H9 (cell line): ENCODE measurements at regions not wholly inside any gene's neighbourhood (a gene's known extent, or its start where the extent isn't known, plus 50 kb on each side); places are given as distances from the start of the nearest gene placed in this dataset.

Experiments
- DNase-seq: peaks from one replicate; pipeline ENCODE4 v3.0.0-alpha.2; 2017
- H2AFZ ChIP-seq: one replicate; pipeline ENCODE4 v1.6.1; 2013; ENCODE audit warnings: mild to moderate bottlenecking, low read length, control low read depth, moderate library complexity
- H2AK5ac ChIP-seq: 2 replicates; pipeline ENCODE4 v1.6.1; 2013; ENCODE audit warnings: low read length, control low read depth, mixed read lengths; ENCODE audit not compliant: insufficient read length
- H2BK120ac ChIP-seq: one replicate; pipeline ENCODE4 v1.6.1; 2013; ENCODE audit warnings: low read depth, mild to moderate bottlenecking, low read length, control low read depth, inconsistent platforms; ENCODE audit not compliant: poor library complexity, severe bottlenecking
- H2BK12ac ChIP-seq: 2 replicates; pipeline ENCODE4 v1.6.1; 2013; ENCODE audit warnings: low read length, control low read depth, mixed read lengths, low read depth; ENCODE audit not compliant: insufficient read length
- H2BK15ac ChIP-seq: 2 replicates; pipeline ENCODE4 v1.6.1; 2013; ENCODE audit warnings: low read depth, low read length, control low read depth
- H2BK20ac ChIP-seq: one replicate; pipeline ENCODE4 v1.6.1; 2013; ENCODE audit warnings: low read depth, mild to moderate bottlenecking, low read length, control low read depth, inconsistent platforms; ENCODE audit not compliant: poor library complexity, severe bottlenecking
- H2BK5ac ChIP-seq: 2 replicates; pipeline ENCODE4 v1.6.1; 2013; ENCODE audit warnings: low read length, control low read depth, mixed read lengths; ENCODE audit not compliant: insufficient read length
- H3K14ac ChIP-seq: 2 replicates; pipeline ENCODE4 v1.6.1; 2013; ENCODE audit warnings: low read length, control low read depth; ENCODE audit not compliant: insufficient read depth
- H3K18ac ChIP-seq: 2 replicates; pipeline ENCODE4 v1.6.1; 2013; ENCODE audit warnings: low read depth, mild to moderate bottlenecking, mixed read lengths, low read length, control low read depth; ENCODE audit not compliant: insufficient read length
- H3K23ac ChIP-seq: 2 replicates; pipeline ENCODE4 v1.6.1; 2013; ENCODE audit warnings: low read length, control low read depth, mixed read lengths, low read depth; ENCODE audit not compliant: insufficient read length
- H3K23me2 ChIP-seq: 2 replicates; pipeline ENCODE4 v1.6.1; 2013; ENCODE audit warnings: low read depth, mild to moderate bottlenecking, mixed read lengths, low read length, control low read depth; ENCODE audit not compliant: insufficient read length, poor library complexity, severe bottlenecking
- H3K27ac ChIP-seq: 2 replicates; pipeline ENCODE4 v1.5.1; 2013; ENCODE audit warnings: low read length, control low read depth, mixed read lengths, low read depth; ENCODE audit not compliant: insufficient read length
- H3K27me3 ChIP-seq: 2 replicates; pipeline ENCODE4 v1.6.1; 2013; ENCODE audit warnings: low read length, control low read depth, inconsistent platforms; ENCODE audit not compliant: insufficient read depth
- H3K4ac ChIP-seq: 2 replicates; pipeline ENCODE4 v1.6.1; 2013; ENCODE audit warnings: low read depth, mild to moderate bottlenecking, control low read depth, inconsistent platforms, low read length, moderate library complexity
- H3K4me1 ChIP-seq: 2 replicates; pipeline ENCODE4 v1.6.1; 2013; ENCODE audit warnings: low read length, control low read depth, inconsistent platforms; ENCODE audit not compliant: insufficient read depth
- H3K4me2 ChIP-seq: 2 replicates; pipeline ENCODE4 v1.6.1; 2013; ENCODE audit warnings: low read length, control low read depth, mixed read lengths; ENCODE audit not compliant: insufficient read length, insufficient read depth
- H3K56ac ChIP-seq: 2 replicates; pipeline ENCODE4 v1.6.1; 2013; ENCODE audit warnings: low read depth, mild to moderate bottlenecking, mixed read lengths, low read length, control low read depth; ENCODE audit not compliant: insufficient read length
- H3K79me1 ChIP-seq: 2 replicates; pipeline ENCODE4 v1.6.1; 2013; ENCODE audit warnings: low read depth, mild to moderate bottlenecking, moderate library complexity, low read length, control low read depth, inconsistent platforms; ENCODE audit not compliant: insufficient read depth, poor library complexity, severe bottlenecking
- H3K79me2 ChIP-seq: 2 replicates; pipeline ENCODE4 v1.6.1; 2013; ENCODE audit warnings: low read length, control low read depth, inconsistent platforms; ENCODE audit not compliant: insufficient read depth
- H3K9ac ChIP-seq: 2 replicates; pipeline ENCODE4 v1.6.1; 2013; ENCODE audit warnings: low read length, control low read depth, mixed read lengths; ENCODE audit not compliant: insufficient read length; ENCODE audit errors: extremely low read depth
- H3K9me3 ChIP-seq: one replicate; pipeline ENCODE4 v1.6.1; 2013; ENCODE audit warnings: low read depth, low read length, inconsistent platforms; ENCODE audit not compliant: control insufficient read depth
- H3T11ph ChIP-seq: one replicate; pipeline ENCODE4 v1.6.1; 2013; ENCODE audit warnings: mild to moderate bottlenecking, low read length, control low read depth, inconsistent platforms
- H4K20me1 ChIP-seq: one replicate; pipeline ENCODE4 v1.6.1; 2013; ENCODE audit not compliant: control insufficient read depth, insufficient read length, insufficient read depth
- H4K5ac ChIP-seq: 2 replicates; pipeline ENCODE4 v1.6.1; 2013; ENCODE audit warnings: low read depth, mild to moderate bottlenecking, mixed read lengths, low read length, control low read depth; ENCODE audit not compliant: insufficient read length
- H4K8ac ChIP-seq: replicated peaks from 2 replicates; pipeline ENCODE4 v1.6.1; 2013; ENCODE audit warnings: low read length, control low read depth, mixed read lengths, low read depth; ENCODE audit not compliant: insufficient read length
- H4K91ac ChIP-seq: 2 replicates; pipeline ENCODE4 v1.6.1; 2013; ENCODE audit warnings: low read depth, mild to moderate bottlenecking, moderate library complexity, mixed read lengths, low read length, control low read depth; ENCODE audit not compliant: insufficient read length
- H3K27ac Mint-ChIP-seq, 3 experiments: 2 replicates in 2 of 3; 3 replicates in 1 of 3; pipeline ENCODE4 v1.8.0; 2020 to 2021; ENCODE audit warnings: mixed read lengths in 3 of 3, mild to moderate bottlenecking in 1 of 3, moderate library complexity in 1 of 3
- H3K27me3 Mint-ChIP-seq: 2 replicates; pipeline ENCODE4 v1.8.0; 2021; ENCODE audit warnings: low read depth, mild to moderate bottlenecking, moderate library complexity, mixed read lengths
- H3K36me3 Mint-ChIP-seq, 3 experiments: 2 replicates in 2 of 3; 3 replicates in 1 of 3; pipeline ENCODE4 v1.8.0; 2020 to 2021; ENCODE audit warnings: low read depth in 3 of 3, mixed read lengths in 3 of 3; ENCODE audit not compliant: insufficient read depth in 1 of 3
- H3K4me1 Mint-ChIP-seq, 2 experiments: 2 replicates each; pipeline ENCODE4 v1.8.0; 2020; ENCODE audit warnings: mixed read lengths in 2 of 2
- H3K4me3 Mint-ChIP-seq, 2 experiments: 2 replicates in 1 of 2; 3 replicates in 1 of 2; pipeline ENCODE4 v1.8.0; 2020 to 2021; ENCODE audit warnings: mild to moderate bottlenecking in 2 of 2, mixed read lengths in 2 of 2, moderate library complexity in 1 of 2
- H3K9me3 Mint-ChIP-seq, 2 experiments: 2 replicates in 1 of 2; 3 replicates in 1 of 2; pipeline ENCODE4 v1.8.0; 2020; ENCODE audit warnings: mild to moderate bottlenecking in 2 of 2, mixed read lengths in 2 of 2, moderate library complexity in 1 of 2
- WGBS: extraction: QIAGEN DNeasy Blood & Tissue Kit; methylation state at CpG from one replicate; pipeline ENCODE4 v1.1.7; 2013; ENCODE audit warnings: missing lambda C conversion rate, low lambda C conversion rate, mixed read lengths; ENCODE audit not compliant: insufficient read length; ENCODE audit errors: extremely low coverage; 5-methylcytosine and 5-hydroxymethylcytosine counted together
- TF ChIP-seq, protein P1 (sequence below): fragments of 200-600 bp; sonication (generic); conservative IDR thresholded peaks from 3 replicates; pipeline ENCODE4 v1.8.0; 2021; ENCODE audit warnings: antibody characterized with exemption, mild to moderate bottlenecking

GRCh38 chr13:85377783-85378182 lies 421.4 kb downstream of the SLITRK6 start:
- H3K4ac ChIP-seq = no peak overlapping the region
- no peak overlapping the region for H2BK5ac ChIP-seq
- Mint-ChIP-seq H3K27ac (no peak overlapping the region), H3K27me3 (no peaks in the 10 kb centered on the region), H3K9me3 (no peaks in the 10 kb centered on the region), H3K4me1 (no peaks in the 10 kb centered on the region), H3K4me3 (no peak overlapping the region), H3K36me3 (no peaks in the 10 kb centered on the region)
- no peak overlapping the region for H4K5ac ChIP-seq
- H4K91ac ChIP-seq = no peak overlapping the region
- H2BK15ac ChIP-seq = no peak overlapping the region
- no peaks in the 10 kb centered on the region for H4K20me1 ChIP-seq
- no peak overlapping the region for H4K8ac ChIP-seq
- no peak overlapping the region for H2BK20ac ChIP-seq
- no peaks in the 10 kb centered on the region for H3K9me3 ChIP-seq
- no peaks in the 10 kb centered on the region for H3K23me2 ChIP-seq
- no peaks in the 10 kb centered on the region for H3K27me3 ChIP-seq
- no CpG with 5 or more reads among the region's 2 CpGs for whole genome bisulfite sequencing
- H3K18ac ChIP-seq = no peak overlapping the region
- TF ChIP-seq, protein P1, sequence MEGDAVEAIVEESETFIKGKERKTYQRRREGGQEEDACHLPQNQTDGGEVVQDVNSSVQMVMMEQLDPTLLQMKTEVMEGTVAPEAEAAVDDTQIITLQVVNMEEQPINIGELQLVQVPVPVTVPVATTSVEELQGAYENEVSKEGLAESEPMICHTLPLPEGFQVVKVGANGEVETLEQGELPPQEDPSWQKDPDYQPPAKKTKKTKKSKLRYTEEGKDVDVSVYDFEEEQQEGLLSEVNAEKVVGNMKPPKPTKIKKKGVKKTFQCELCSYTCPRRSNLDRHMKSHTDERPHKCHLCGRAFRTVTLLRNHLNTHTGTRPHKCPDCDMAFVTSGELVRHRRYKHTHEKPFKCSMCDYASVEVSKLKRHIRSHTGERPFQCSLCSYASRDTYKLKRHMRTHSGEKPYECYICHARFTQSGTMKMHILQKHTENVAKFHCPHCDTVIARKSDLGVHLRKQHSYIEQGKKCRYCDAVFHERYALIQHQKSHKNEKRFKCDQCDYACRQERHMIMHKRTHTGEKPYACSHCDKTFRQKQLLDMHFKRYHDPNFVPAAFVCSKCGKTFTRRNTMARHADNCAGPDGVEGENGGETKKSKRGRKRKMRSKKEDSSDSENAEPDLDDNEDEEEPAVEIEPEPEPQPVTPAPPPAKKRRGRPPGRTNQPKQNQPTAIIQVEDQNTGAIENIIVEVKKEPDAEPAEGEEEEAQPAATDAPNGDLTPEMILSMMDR = no peak
- H2AFZ ChIP-seq = no peak overlapping the region
- H3K79me1 ChIP-seq = no peaks in the 10 kb centered on the region
- H2BK12ac ChIP-seq = no peak overlapping the region
- no peak overlapping the region for H3T11ph ChIP-seq
- H3K9ac ChIP-seq = no peak overlapping the region
- no peak overlapping the region for H2AK5ac ChIP-seq
- no peak for DNase-seq
- H3K56ac ChIP-seq = no peak overlapping the region
- no peaks in the 10 kb centered on the region for H3K79me2 ChIP-seq
- H3K4me2 ChIP-seq = no peak overlapping the region
- no peak overlapping the region for H2BK120ac ChIP-seq
- H3K27ac ChIP-seq = no peak overlapping the region
- H3K14ac ChIP-seq = no peak overlapping the region
- no peaks in the 10 kb centered on the region for H3K4me1 ChIP-seq
- H3K23ac ChIP-seq = no peak overlapping the region
